ENCODE measurements at regions not wholly inside any gene's neighbourhood (a gene's known extent, or its start where the extent isn't known, plus 50 kb on each side); places are given as distances from the start of the nearest gene placed in this dataset.

DNA sequence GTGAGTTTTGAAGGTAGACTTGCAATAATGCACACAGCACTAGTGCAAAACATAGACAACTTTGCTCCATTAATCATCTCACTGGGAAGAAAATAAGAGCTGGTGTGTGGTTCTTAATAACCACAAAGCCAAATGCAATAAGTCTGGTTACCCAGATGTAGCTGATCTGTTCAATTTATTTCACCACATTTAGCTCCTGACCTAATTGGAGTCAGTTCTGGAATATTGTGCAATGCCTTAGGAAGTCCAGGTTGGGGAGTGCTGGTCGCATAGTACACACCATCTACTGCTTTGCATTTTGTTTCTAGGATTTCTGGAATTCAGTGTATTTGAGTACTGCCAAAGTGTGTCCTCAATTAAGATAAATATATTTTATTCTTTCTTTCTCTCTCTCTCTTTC is 483.3 kb upstream of the SPRY2 start:
- TF ChIP-seq, protein P1, sequence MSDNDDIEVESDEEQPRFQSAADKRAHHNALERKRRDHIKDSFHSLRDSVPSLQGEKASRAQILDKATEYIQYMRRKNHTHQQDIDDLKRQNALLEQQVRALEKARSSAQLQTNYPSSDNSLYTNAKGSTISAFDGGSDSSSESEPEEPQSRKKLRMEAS (IDR thresholded peaks at IDR 0.05) = no peak
- peak in 1 of 2 donors; percentile 46 for TF ChIP-seq JUND (IDR thresholded peaks at IDR 0.05)
- TF ChIP-seq, protein P2, sequence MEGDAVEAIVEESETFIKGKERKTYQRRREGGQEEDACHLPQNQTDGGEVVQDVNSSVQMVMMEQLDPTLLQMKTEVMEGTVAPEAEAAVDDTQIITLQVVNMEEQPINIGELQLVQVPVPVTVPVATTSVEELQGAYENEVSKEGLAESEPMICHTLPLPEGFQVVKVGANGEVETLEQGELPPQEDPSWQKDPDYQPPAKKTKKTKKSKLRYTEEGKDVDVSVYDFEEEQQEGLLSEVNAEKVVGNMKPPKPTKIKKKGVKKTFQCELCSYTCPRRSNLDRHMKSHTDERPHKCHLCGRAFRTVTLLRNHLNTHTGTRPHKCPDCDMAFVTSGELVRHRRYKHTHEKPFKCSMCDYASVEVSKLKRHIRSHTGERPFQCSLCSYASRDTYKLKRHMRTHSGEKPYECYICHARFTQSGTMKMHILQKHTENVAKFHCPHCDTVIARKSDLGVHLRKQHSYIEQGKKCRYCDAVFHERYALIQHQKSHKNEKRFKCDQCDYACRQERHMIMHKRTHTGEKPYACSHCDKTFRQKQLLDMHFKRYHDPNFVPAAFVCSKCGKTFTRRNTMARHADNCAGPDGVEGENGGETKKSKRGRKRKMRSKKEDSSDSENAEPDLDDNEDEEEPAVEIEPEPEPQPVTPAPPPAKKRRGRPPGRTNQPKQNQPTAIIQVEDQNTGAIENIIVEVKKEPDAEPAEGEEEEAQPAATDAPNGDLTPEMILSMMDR (IDR thresholded peaks at IDR 0.05; ENCODE audit: low read depth, low read length, missing input control) = no peak
- peak; percentile 43 to 51 for TF ChIP-seq RAD21 (IDR thresholded peaks at IDR 0.05)
- peak; percentile 57 for TF ChIP-seq YY1 (IDR thresholded peaks at IDR 0.05)
- no peak for TF ChIP-seq TAF1 (conservative IDR thresholded peaks at IDR 0.05)
- no peak for TF ChIP-seq EGR1 (IDR thresholded peaks at IDR 0.05; ENCODE audit: low read depth in 2 of 2)
- TF ChIP-seq, protein P3, sequence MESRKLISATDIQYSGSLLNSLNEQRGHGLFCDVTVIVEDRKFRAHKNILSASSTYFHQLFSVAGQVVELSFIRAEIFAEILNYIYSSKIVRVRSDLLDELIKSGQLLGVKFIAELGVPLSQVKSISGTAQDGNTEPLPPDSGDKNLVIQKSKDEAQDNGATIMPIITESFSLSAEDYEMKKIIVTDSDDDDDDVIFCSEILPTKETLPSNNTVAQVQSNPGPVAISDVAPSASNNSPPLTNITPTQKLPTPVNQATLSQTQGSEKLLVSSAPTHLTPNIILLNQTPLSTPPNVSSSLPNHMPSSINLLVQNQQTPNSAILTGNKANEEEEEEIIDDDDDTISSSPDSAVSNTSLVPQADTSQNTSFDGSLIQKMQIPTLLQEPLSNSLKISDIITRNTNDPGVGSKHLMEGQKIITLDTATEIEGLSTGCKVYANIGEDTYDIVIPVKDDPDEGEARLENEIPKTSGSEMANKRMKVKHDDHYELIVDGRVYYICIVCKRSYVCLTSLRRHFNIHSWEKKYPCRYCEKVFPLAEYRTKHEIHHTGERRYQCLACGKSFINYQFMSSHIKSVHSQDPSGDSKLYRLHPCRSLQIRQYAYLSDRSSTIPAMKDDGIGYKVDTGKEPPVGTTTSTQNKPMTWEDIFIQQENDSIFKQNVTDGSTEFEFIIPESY (IDR thresholded peaks at IDR 0.05) = peak; percentile 22
- TF ChIP-seq, protein P4, sequence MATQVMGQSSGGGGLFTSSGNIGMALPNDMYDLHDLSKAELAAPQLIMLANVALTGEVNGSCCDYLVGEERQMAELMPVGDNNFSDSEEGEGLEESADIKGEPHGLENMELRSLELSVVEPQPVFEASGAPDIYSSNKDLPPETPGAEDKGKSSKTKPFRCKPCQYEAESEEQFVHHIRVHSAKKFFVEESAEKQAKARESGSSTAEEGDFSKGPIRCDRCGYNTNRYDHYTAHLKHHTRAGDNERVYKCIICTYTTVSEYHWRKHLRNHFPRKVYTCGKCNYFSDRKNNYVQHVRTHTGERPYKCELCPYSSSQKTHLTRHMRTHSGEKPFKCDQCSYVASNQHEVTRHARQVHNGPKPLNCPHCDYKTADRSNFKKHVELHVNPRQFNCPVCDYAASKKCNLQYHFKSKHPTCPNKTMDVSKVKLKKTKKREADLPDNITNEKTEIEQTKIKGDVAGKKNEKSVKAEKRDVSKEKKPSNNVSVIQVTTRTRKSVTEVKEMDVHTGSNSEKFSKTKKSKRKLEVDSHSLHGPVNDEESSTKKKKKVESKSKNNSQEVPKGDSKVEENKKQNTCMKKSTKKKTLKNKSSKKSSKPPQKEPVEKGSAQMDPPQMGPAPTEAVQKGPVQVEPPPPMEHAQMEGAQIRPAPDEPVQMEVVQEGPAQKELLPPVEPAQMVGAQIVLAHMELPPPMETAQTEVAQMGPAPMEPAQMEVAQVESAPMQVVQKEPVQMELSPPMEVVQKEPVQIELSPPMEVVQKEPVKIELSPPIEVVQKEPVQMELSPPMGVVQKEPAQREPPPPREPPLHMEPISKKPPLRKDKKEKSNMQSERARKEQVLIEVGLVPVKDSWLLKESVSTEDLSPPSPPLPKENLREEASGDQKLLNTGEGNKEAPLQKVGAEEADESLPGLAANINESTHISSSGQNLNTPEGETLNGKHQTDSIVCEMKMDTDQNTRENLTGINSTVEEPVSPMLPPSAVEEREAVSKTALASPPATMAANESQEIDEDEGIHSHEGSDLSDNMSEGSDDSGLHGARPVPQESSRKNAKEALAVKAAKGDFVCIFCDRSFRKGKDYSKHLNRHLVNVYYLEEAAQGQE (IDR thresholded peaks at IDR 0.05) = peak; percentile 91
- TF ChIP-seq SP1 (IDR thresholded peaks at IDR 0.05) = peak; percentile 65
- no peak for TF ChIP-seq NR2F2 (IDR thresholded peaks at IDR 0.05)
- TF ChIP-seq FOXA1 (IDR thresholded peaks at IDR 0.05) = no peak
- peak; percentile 68 to 74 for TF ChIP-seq HNF4A (conservative IDR thresholded peaks at IDR 0.05)
